CD14-positive monocyte (primary cell): ENCODE measurements at regions not wholly inside any gene's neighbourhood (a gene's known extent, or its start where the extent isn't known, plus 50 kb on each side); places are given as distances from the start of the nearest gene placed in this dataset.

Source experiments
- DNase-seq, 3 donors: peaks; one replicate each; pipeline ENCODE4 v3.0.0-alpha.2; 2011 to 2022
- H2AFZ ChIP-seq: 2 replicates; pipeline ENCODE4 v1.6.0; 2012; ENCODE audit warnings: mild to moderate bottlenecking, low read depth, low read length, inconsistent platforms; ENCODE audit not compliant: insufficient read depth, poor library complexity, severe bottlenecking
- H3K27ac ChIP-seq, 2 donors: 1 replicate in 1 of 2; 2 replicates in 1 of 2; pipeline ENCODE4 v1.5.1; 2012 to 2013; ENCODE audit warnings: low read length in 2 of 2, control low read depth in 1 of 2, inconsistent platforms in 1 of 2, low read depth in 1 of 2, mild to moderate bottlenecking in 1 of 2
- H3K27me3 ChIP-seq, 2 donors: one replicate each; pipeline versions ENCODE4 v1.6.0 to v1.6.1; 2011 to 2013; ENCODE audit warnings: low read length in 2 of 2; ENCODE audit not compliant: control insufficient read depth in 2 of 2, insufficient read depth in 2 of 2
- H3K36me3 ChIP-seq, 2 donors: replicated peaks in 1 of 2; 1 replicate in 1 of 2; 2 replicates in 1 of 2; pipeline versions ENCODE4 v1.5.1 to v1.6.1; 2012 to 2013; ENCODE audit warnings: low read length in 2 of 2, control low read depth in 1 of 2, inconsistent platforms in 1 of 2, mild to moderate bottlenecking in 1 of 2; ENCODE audit not compliant: insufficient read depth in 2 of 2, control insufficient read depth in 1 of 2
- H3K4me1 ChIP-seq, 2 donors: 1 replicate in 1 of 2; 2 replicates in 1 of 2; pipeline versions ENCODE4 v1.5.1 to v1.6.1; 2012 to 2013; ENCODE audit warnings: low read length in 2 of 2, control low read depth in 1 of 2, inconsistent platforms in 1 of 2, mild to moderate bottlenecking in 1 of 2, moderate library complexity in 1 of 2; ENCODE audit not compliant: insufficient read depth in 2 of 2, control insufficient read depth in 1 of 2
- H3K4me2 ChIP-seq: replicated peaks from 2 replicates; pipeline ENCODE3; 2012; ENCODE audit warnings: low read length, moderate library complexity, mild to moderate bottlenecking; ENCODE audit not compliant: poor library complexity, severe bottlenecking; ENCODE audit errors: extremely low read depth
- H3K4me3 ChIP-seq, 3 experiments: fragments of 200-600 bp in 1 of 3; sonication (generic) in 1 of 3; replicated peaks in 1 of 3; 1 replicate in 2 of 3; 2 replicates in 1 of 3; pipeline ENCODE4 v1.5.1; 2011 to 2013; ENCODE audit warnings: low read length in 3 of 3, mild to moderate bottlenecking in 3 of 3, control low read depth in 2 of 3, low read depth in 2 of 3, inconsistent platforms in 1 of 3, moderate library complexity in 1 of 3
- H3K79me2 ChIP-seq: 2 replicates; pipeline ENCODE4 v1.6.0; 2012; ENCODE audit warnings: mild to moderate bottlenecking, control low read depth, inconsistent platforms, low read length, moderate library complexity; ENCODE audit not compliant: insufficient read depth
- H3K9ac ChIP-seq: 2 replicates; pipeline ENCODE4 v1.6.0; 2017; ENCODE audit warnings: low read length, mild to moderate bottlenecking; ENCODE audit not compliant: insufficient read depth, poor library complexity, severe bottlenecking
- H3K9me3 ChIP-seq, 2 donors: replicated peaks in 1 of 2; 1 replicate in 1 of 2; 2 replicates in 1 of 2; pipeline versions ENCODE4 v1.5.1 to v1.6.1; 2012 to 2013; ENCODE audit warnings: low read length in 2 of 2, control low read depth in 1 of 2; ENCODE audit not compliant: control insufficient read depth in 1 of 2, insufficient read depth in 1 of 2
- H4K20me1 ChIP-seq: 2 replicates; pipeline ENCODE4 v1.6.0; 2012; ENCODE audit warnings: mild to moderate bottlenecking, low read length, control low read depth, moderate library complexity; ENCODE audit not compliant: insufficient read depth
- H3K27ac Mint-ChIP-seq, 7 donors: one replicate each; pipeline ENCODE4 v1.8.0; 2020; ENCODE audit warnings: mild to moderate bottlenecking in 7 of 7, mixed read lengths in 7 of 7, moderate library complexity in 6 of 7, inconsistent platforms in 2 of 7
- H3K27me3 Mint-ChIP-seq, 3 donors: one replicate each; pipeline ENCODE4 v1.8.0; 2021 to 2022; ENCODE audit warnings: low read depth in 3 of 3, mild to moderate bottlenecking in 3 of 3, mixed read lengths in 3 of 3, moderate library complexity in 3 of 3, inconsistent platforms in 1 of 3
- H3K36me3 Mint-ChIP-seq, 2 donors: one replicate each; pipeline ENCODE4 v1.8.0; 2020; ENCODE audit warnings: mixed read lengths in 2 of 2, inconsistent platforms in 1 of 2, mild to moderate bottlenecking in 1 of 2
- H3K4me1 Mint-ChIP-seq: one replicate; pipeline ENCODE4 v1.8.0; 2020; ENCODE audit warnings: mild to moderate bottlenecking, mixed read lengths
- H3K4me3 Mint-ChIP-seq, 2 donors: one replicate each; pipeline ENCODE4 v1.8.0; 2020; ENCODE audit warnings: mild to moderate bottlenecking in 2 of 2, mixed read lengths in 2 of 2, moderate library complexity in 1 of 2
- H3K9me3 Mint-ChIP-seq, 7 donors: one replicate each; pipeline ENCODE4 v1.8.0; 2020 to 2022; ENCODE audit warnings: mixed read lengths in 7 of 7, mild to moderate bottlenecking in 6 of 7, moderate library complexity in 6 of 7, inconsistent platforms in 2 of 7
- WGBS: methylation state at CpG from one replicate; pipeline ENCODE4 v1.1.5; 2013; ENCODE audit warnings: missing lambda C conversion rate; ENCODE audit not compliant: insufficient coverage; 5-methylcytosine and 5-hydroxymethylcytosine counted together
- intact Hi-C, 2 donors: fragments of 100-400 bp; cut with micrococcal nuclease; formaldehyde crosslinking; loops; one replicate each; pipeline versions ENCODE4 v1.15.0 to v1.15.1; 2023
- TF ChIP-seq, protein P1 (sequence below): fragments of 200-600 bp; IDR thresholded peaks from one replicate; pipeline ENCODE4 v1.8.0; 2022; ENCODE audit warnings: antibody characterized with exemption, mild to moderate bottlenecking

DNA sequence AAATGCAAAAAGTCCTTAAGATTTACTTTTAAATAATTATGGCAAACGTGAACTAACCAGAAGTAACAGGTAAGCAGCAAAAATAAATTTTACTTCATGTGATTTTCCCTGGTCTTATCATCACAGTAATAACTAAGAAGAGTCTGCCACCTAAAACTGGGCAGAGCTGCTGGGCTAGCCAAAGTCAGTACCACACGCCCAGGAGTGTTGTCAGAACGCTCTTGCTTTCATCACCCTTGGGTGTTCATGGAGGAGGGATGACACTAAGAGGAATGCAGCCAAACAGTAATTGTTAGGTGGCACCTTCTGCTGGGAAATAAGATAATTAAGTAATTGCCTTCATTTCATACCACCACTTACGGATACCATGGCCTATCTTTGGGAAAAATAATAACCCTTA lies 92.0 kb upstream of the NEUROD1 start:
- Histone ChIP-seq H3K4me2 (no peak overlapping the region), H3K79me2 (no peaks in the 10 kb centered on the region), H3K27me3 (no peaks in the 10 kb centered on the region), H3K9me3 (no peaks in the 10 kb centered on the region), H3K4me1 (peaks cover 0 to 8% of the 10 kb centered on the region in 2 donors), H3K9ac (no peak overlapping the region), H3K36me3 (no peaks in the 10 kb centered on the region), H3K27ac (no peak overlapping the region), H3K4me3 (no peak overlapping the region), H4K20me1 (no peaks in the 10 kb centered on the region), H2AFZ (no peak overlapping the region)
- Mint-ChIP-seq H3K27ac (no peak overlapping the region), H3K36me3 (no peaks in the 10 kb centered on the region), H3K4me1 (peaks cover 15% of the 10 kb centered on the region), H3K4me3 (no peak overlapping the region), H3K27me3 (no peaks in the 10 kb centered on the region), H3K9me3 (peaks cover 0 to 4% (median 3%) of the 10 kb centered on the region in 7 donors)
- no peak for DNase-seq
- TF ChIP-seq, protein P1, sequence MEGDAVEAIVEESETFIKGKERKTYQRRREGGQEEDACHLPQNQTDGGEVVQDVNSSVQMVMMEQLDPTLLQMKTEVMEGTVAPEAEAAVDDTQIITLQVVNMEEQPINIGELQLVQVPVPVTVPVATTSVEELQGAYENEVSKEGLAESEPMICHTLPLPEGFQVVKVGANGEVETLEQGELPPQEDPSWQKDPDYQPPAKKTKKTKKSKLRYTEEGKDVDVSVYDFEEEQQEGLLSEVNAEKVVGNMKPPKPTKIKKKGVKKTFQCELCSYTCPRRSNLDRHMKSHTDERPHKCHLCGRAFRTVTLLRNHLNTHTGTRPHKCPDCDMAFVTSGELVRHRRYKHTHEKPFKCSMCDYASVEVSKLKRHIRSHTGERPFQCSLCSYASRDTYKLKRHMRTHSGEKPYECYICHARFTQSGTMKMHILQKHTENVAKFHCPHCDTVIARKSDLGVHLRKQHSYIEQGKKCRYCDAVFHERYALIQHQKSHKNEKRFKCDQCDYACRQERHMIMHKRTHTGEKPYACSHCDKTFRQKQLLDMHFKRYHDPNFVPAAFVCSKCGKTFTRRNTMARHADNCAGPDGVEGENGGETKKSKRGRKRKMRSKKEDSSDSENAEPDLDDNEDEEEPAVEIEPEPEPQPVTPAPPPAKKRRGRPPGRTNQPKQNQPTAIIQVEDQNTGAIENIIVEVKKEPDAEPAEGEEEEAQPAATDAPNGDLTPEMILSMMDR, result no peak
- WGBS, result no CpG with 5 or more reads among the region's 4 CpGs
- intact Hi-C loops, result no loop called here

DNA sequence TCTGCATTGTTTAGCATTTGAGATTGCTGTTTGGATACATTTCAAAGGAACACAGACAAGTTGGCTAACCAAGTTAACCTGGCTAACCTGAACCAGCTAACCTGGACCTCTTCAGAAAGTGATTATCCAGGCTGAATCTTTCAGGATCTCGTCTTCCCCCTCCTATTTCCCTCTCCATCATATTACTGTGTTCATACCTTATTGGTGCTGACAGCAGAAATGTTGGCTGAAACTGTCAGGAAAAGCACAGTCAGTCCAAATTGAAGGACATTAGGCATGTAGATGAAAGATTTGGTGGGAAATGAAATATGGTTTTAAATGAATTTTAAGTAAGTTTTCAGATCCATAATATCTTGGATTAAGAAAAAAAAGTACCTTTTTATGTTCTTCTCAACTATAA lies 92.5 kb upstream of the NEUROD1 start:
- Histone ChIP-seq H3K79me2 (no peaks in the 10 kb centered on the region), H3K4me1 (peaks cover 0 to 8% of the 10 kb centered on the region in 2 donors), H3K4me3 (no peak overlapping the region), H2AFZ (no peak overlapping the region), H3K36me3 (no peaks in the 10 kb centered on the region), H3K4me2 (no peak overlapping the region), H3K27me3 (no peaks in the 10 kb centered on the region), H3K27ac (no peak overlapping the region), H4K20me1 (no peaks in the 10 kb centered on the region), H3K9ac (no peak overlapping the region), H3K9me3 (no peaks in the 10 kb centered on the region)
- intact Hi-C loops, result no loop called here
- H3K27me3 Mint-ChIP-seq, result no peaks in the 10 kb centered on the region
- peaks cover 0 to 4% (median under 1%) of the 10 kb centered on the region in 7 donors for H3K9me3 Mint-ChIP-seq
- H3K4me1 Mint-ChIP-seq, result peaks cover 15% of the 10 kb centered on the region
- no peaks in the 10 kb centered on the region for H3K36me3 Mint-ChIP-seq
- no CpG with 5 or more reads among the region's 1 CpG for WGBS
- no peak for DNase-seq
- no peak overlapping the region for H3K27ac Mint-ChIP-seq
- TF ChIP-seq, protein P1, result no peak
- H3K4me3 Mint-ChIP-seq, result no peak overlapping the region
